GM13976 (cell line): ENCODE measurements at regions not wholly inside any gene's neighbourhood (a gene's known extent, or its start where the extent isn't known, plus 50 kb on each side); places are given as distances from the start of the nearest gene placed in this dataset.

Experiments
- DNase-seq: peaks from one replicate; pipeline ENCODE4 v3.0.0; 2012; ENCODE audit warnings: low spot score
- in situ Hi-C: fragments of 300-500 bp; cut with MboI; formaldehyde crosslinking; loops from one replicate; pipeline ENCODE4 v1.12.0; 2022; ENCODE audit warnings: low sequenced_read_pairs, mixed read lengths, inconsistent platforms; ENCODE audit not compliant: unreplicated experiment
- TF ChIP-seq, protein P1 (sequence below): IDR thresholded peaks from 2 replicates; pipeline ENCODE4 v1.5.1; 2012; ENCODE audit warnings: borderline replicate concordance, mild to moderate bottlenecking; ENCODE audit not compliant: insufficient read depth; ENCODE audit errors: extremely low read depth, missing control alignments, control extremely low read depth

DNA sequence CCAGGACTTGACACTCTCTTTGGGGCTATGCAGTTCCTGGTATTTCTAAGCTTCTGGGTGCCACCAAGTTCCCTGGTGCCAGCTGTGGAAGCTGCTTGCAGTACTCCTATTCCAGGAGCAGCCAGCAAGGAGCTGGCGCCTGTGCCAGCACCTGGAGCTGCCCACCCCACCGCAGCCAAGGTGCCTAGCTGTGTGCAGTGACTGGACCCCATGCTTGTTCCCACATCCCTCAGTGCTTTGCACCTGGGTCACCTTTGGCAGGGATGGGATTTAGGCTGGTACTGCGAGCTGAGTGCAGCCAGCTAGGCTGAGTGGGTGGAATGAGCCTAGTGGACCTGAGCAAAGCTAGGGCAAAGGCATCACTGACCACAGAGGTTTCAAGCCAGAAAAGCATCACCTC, 1674.9 kb downstream of the HACE1 start:
- TF ChIP-seq, protein P1, sequence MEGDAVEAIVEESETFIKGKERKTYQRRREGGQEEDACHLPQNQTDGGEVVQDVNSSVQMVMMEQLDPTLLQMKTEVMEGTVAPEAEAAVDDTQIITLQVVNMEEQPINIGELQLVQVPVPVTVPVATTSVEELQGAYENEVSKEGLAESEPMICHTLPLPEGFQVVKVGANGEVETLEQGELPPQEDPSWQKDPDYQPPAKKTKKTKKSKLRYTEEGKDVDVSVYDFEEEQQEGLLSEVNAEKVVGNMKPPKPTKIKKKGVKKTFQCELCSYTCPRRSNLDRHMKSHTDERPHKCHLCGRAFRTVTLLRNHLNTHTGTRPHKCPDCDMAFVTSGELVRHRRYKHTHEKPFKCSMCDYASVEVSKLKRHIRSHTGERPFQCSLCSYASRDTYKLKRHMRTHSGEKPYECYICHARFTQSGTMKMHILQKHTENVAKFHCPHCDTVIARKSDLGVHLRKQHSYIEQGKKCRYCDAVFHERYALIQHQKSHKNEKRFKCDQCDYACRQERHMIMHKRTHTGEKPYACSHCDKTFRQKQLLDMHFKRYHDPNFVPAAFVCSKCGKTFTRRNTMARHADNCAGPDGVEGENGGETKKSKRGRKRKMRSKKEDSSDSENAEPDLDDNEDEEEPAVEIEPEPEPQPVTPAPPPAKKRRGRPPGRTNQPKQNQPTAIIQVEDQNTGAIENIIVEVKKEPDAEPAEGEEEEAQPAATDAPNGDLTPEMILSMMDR = no peak
- no peak for DNase-seq
- in situ Hi-C loops = no loop called here

DNA sequence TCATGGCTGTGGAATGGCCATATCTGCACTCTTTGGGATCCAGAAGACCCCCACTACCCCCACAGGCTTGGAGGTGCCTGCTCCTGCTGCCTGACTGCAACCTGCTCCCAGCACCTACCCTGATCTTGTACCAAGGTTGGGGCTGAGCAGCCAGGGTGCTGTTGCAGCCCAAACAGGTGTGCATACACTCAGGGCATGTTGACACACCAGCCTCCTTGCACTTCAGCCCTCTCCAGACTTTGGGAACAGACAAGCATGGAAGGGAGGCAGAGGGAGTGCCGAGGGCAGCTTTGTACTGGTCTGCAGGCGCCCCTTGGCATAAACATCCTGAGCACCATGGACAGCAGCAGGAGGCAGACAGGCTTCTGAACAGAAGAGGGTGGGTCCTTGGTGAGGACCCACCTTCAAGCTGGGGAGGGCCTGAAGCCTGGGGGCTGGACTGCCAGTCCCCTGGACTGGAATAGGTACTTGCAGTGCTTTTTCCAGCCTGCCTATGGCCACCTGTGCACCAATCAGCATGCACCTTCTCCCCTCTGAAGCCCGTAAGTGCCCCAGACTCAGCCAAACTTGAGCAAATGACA, 1675.8 kb downstream of the HACE1 start:
- TF ChIP-seq, protein P1 = no peak
- in situ Hi-C loops = no loop called here
- no peak for DNase-seq

DNA sequence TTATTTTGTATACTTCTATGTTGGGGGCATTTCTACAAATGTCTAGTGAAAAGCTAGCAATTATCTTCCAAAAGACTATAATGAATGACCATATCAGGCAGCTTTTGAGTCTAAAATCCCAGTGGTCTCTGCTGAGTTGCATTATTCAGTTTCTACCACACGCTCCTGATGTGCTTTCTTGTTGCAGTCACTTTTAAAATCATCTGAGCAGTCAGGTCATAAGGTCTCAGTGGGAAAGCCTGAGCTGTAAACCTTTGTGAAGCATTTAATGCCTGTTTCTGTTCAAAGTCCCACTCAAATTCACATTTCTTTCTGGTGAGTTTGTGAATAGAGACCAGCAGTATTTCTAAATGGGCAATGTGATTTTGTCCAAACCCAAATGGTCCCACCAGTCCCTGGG, 1681.5 kb downstream of the HACE1 start:
- TF ChIP-seq, protein P1 = no peak
- DNase-seq = no peak
- in situ Hi-C loops = no loop called here

DNA sequence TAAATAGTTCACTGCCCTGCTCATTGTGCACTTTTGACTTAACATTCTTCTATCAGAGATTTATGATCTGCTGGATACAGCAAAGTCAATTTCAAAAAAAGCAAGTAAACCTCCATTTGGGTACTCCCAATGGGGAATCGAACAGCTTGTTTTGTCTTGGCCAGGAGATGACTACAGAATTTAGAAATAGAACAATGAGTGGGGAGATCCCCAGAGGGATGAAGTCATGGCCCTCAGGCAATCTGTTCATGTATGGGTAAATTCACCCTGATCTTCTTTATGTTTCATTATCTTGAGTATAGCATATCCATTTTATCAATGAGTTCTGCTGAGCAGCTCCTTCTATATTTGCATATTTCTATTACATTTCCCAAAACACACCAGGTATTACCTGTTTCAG, 1681.9 kb downstream of the HACE1 start:
- DNase-seq = no peak
- TF ChIP-seq, protein P1 = no peak
- in situ Hi-C loops = no loop called here

DNA sequence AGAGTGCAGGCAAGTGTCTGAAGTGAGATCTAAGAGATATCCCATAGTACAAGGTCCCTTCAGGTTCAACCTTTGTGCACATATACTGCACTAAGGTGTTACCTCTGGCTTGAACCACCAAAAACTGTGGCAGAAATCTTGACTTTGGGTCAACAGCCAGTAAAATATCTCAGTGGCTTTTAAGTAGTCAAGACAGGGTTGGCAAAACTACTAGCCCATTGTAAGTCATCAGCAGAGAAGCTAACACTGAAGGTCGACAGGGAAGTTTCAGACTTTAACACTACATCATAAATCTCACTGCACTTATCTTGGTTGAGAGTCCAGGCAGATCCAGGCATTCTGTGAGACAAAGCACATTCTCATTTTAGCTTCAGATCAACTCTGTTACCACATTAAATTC, 1684.7 kb downstream of the HACE1 start:
- in situ Hi-C loops = no loop called here
- DNase-seq = no peak
- TF ChIP-seq, protein P1 = no peak

DNA sequence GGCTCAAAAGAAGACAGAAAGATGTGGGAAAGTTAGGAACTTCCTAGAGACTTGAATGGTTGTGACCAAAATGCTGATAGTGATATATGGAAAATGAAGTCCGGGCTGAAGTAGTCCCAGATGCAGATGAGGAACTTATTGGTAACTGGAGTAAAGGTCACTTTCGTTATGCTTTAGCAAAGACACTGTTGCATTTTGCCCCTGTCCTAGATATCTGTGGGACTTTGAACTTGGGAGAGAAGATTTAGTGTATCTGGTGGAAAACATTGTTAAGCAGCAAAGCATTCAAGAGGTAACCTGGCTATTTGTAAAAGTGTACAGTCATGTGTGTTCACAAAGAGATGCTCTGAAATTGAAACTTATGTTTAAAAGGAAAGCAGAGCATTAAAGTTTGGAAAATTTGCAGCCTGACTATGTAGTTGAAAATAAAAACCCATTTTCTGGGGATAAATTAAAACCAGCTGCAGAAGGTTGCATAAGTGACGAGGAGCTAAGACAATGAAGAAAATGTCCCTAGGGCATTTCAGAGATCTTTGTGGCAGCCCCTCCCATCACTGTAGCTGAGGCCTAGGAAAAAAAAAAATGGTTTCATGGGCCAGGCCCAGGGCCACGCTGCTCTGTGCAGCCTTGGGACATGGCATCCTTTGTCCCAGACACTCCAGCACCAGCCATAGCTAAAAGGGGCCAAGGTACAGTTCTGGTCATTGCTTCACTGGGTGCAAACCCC, 1692.2 kb downstream of the HACE1 start:
- no peak for DNase-seq
- in situ Hi-C loops = no loop called here
- TF ChIP-seq, protein P1 = no peak
